Gastrocnemius medialis (tissue), 4 donors: ENCODE measurements at regions not wholly inside any gene's neighbourhood (a gene's known extent, or its start where the extent isn't known, plus 50 kb on each side); places are given as distances from the start of the nearest gene placed in this dataset.
"Not testable (repeated sequence)": the region's sequence is repeated elsewhere in the genome, so short reads cannot be mapped to it uniquely, and the experiment has no call there.

Experiments
- CTCF ChIP-seq, 5 experiments: fragments of 450-650 bp in 3 of 5; fragments of 200-600 bp in 2 of 5; sonication (generic) in 2 of 5; IDR thresholded peaks in 4 of 5; conservative IDR thresholded peaks in 1 of 5; 1 replicate in 4 of 5; 2 replicates in 1 of 5; pipeline ENCODE4 v1.5.1; 2016 to 2019; ENCODE audit warnings: antibody characterized with exemption in 5 of 5, mild to moderate bottlenecking in 3 of 5, moderate library complexity in 3 of 5
- POLR2A ChIP-seq, 2 donors: fragments of 450-650 bp; IDR thresholded peaks; one replicate each; pipeline ENCODE4 v1.6.1; 2017; ENCODE audit warnings: antibody characterized with exemption in 2 of 2, mild to moderate bottlenecking in 2 of 2, moderate library complexity in 2 of 2

- not testable (repeated sequence) for TF ChIP-seq CTCF (IDR thresholded peaks at IDR 0.05 in 4 of 5, conservative IDR thresholded peaks at IDR 0.05 in 1 of 5); POLR2A (IDR thresholded peaks at IDR 0.05)
Measured at GRCh38 chr22:22795639-22796038, 92.0 kb upstream of the IGLL5 start.
